ENCODE measurements at regions not wholly inside any gene's neighbourhood (a gene's known extent, or its start where the extent isn't known, plus 50 kb on each side); places are given as distances from the start of the nearest gene placed in this dataset.

DNA sequence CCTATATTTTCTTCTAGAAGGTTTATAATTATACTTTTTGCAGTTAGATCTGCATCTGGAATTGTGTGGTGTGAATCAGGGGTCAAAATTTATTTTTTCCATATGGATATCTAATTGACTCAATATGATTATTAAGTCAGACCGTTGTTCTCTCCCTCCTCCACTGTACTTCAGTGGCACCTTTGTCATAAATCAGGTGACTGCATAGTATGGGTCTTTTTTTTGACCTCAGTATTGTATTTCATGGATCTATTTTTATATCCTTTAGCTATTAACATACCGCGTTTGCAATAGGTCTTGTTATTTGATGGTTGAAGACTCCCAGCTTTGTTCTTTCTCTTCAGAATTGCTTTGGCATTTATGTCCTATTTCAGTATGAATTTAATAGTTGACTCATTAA, 107.4 kb downstream of the BOD1 start:
- no peaks in the 10 kb centered on the region for H4K20me1 ChIP-seq (replicated peaks in 1 of 2; ENCODE audit: control insufficient read depth in 1 of 2, insufficient read depth in 2 of 2, low read length in 2 of 2)
- no peak overlapping the region for H4K91ac ChIP-seq (replicated peaks; ENCODE audit: insufficient read length, low read length)
- no peak overlapping the region for H3K4me3 ChIP-seq (ENCODE audit: extremely low read depth in 1 of 4, insufficient read depth in 2 of 4, low read depth in 3 of 4, low read length in 4 of 4)
- no peak overlapping the region for H2BK120ac ChIP-seq (replicated peaks; ENCODE audit: low read depth, low read length)
- 92% methylated on average over 3 of the region's 3 CpGs; no CpG with 5 or more reads in 1 of the 2 experiments for WGBS, 2 experiments (ENCODE audit: extremely low coverage in 1 of 2, insufficient coverage in 1 of 2, insufficient read length in 1 of 2, insufficient replicate concordance in 2 of 2, low coverage in 1 of 2, low lambda C conversion rate in 2 of 2, missing lambda C conversion rate in 1 of 2)
- no peaks in the 10 kb centered on the region for H3K79me2 ChIP-seq (ENCODE audit: control insufficient read depth in 1 of 2, insufficient read depth in 2 of 2, low read length in 2 of 2)
- H4K8ac ChIP-seq (ENCODE audit: extremely low read depth, insufficient read depth, low read length): no peak overlapping the region
- FAIRE-seq (no peak), DNase-seq (ENCODE audit: low read depth in 1 of 2, low spot score in 2 of 2) (no peak)
- 0 out of 7 replicates have a peak, but pooled peaks cover 0 to 3% (median 0%) of the 10 kb centered on the region in 4 experiments for H3K4me1 ChIP-seq (replicated peaks in 1 of 4; ENCODE audit: control insufficient read depth in 3 of 4, insufficient read depth in 4 of 4, low read length in 3 of 4)
- no peak overlapping the region for H2BK5ac ChIP-seq (ENCODE audit: low read depth, low read length)
- no peak overlapping the region for H3K14ac ChIP-seq (ENCODE audit: insufficient read length)
- no peak overlapping the region for H3K4me2 ChIP-seq (ENCODE audit: insufficient read depth in 1 of 2, low read depth in 2 of 2, low read length in 2 of 2)
- no peak overlapping the region for H3K23ac ChIP-seq (ENCODE audit: insufficient read length)
- H2AFZ ChIP-seq (ENCODE audit: low read length): no peak overlapping the region
- TF ChIP-seq YY1 (IDR thresholded peaks at IDR 0.05; ENCODE audit: low read depth, low read length) (no peak), SP1 (IDR thresholded peaks at IDR 0.05; ENCODE audit: low read depth, low read length) (no peak), CEBPB (IDR thresholded peaks at IDR 0.05; ENCODE audit: low read depth, low read length) (no peak), CBX5 (IDR thresholded peaks at IDR 0.05; ENCODE audit: low read depth, low read length) (no peak), SIX5 (IDR thresholded peaks at IDR 0.05; ENCODE audit: low read depth, low read length) (no peak), POU5F1 (IDR thresholded peaks at IDR 0.05; ENCODE audit: low read depth, low read length) (no peak), TAF1 (IDR thresholded peaks at IDR 0.05; ENCODE audit: low read depth, low read length) (no peak), CHD2 (IDR thresholded peaks at IDR 0.05; ENCODE audit: low read length) (no peak), SP2 (IDR thresholded peaks at IDR 0.05; ENCODE audit: low read length) (no peak), KDM4A (IDR thresholded peaks at IDR 0.05; ENCODE audit: low read depth, low read length, severe bottlenecking) (no peak), FOSL1 (IDR thresholded peaks at IDR 0.05; ENCODE audit: insufficient read depth, low read depth, low read length) (no peak), JUN (IDR thresholded peaks at IDR 0.05; ENCODE audit: low read depth, low read length) (no peak), HDAC2 (IDR thresholded peaks at IDR 0.05; ENCODE audit: borderline replicate concordance in 1 of 2, low read depth in 2 of 2, low read length in 2 of 2) (no peak), GTF2F1 (IDR thresholded peaks at IDR 0.05; ENCODE audit: borderline replicate concordance, low read depth, low read length) (no peak)
- TF ChIP-seq, protein P1, sequence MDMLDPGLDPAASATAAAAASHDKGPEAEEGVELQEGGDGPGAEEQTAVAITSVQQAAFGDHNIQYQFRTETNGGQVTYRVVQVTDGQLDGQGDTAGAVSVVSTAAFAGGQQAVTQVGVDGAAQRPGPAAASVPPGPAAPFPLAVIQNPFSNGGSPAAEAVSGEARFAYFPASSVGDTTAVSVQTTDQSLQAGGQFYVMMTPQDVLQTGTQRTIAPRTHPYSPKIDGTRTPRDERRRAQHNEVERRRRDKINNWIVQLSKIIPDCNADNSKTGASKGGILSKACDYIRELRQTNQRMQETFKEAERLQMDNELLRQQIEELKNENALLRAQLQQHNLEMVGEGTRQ (IDR thresholded peaks at IDR 0.05; ENCODE audit: low read length): no peak
- no peak overlapping the region for H2AK5ac ChIP-seq (ENCODE audit: low read depth, low read length)
- H2BK20ac ChIP-seq (ENCODE audit: low read length): no peak overlapping the region
- no peak overlapping the region for H3K27ac ChIP-seq (ENCODE audit: low read depth, low read length)
- no peak overlapping the region for H3K18ac ChIP-seq (ENCODE audit: extremely low read depth, low read length)
- H3K4ac ChIP-seq (replicated peaks; ENCODE audit: insufficient read length, low read depth, low read length): no peak overlapping the region
- H3K9ac ChIP-seq (replicated peaks in 1 of 4; ENCODE audit: extremely low read depth in 1 of 4, low read depth in 3 of 4, low read length in 3 of 4): no peak overlapping the region
- H3K36me3 ChIP-seq (ENCODE audit: control insufficient read depth in 2 of 4, insufficient read depth in 4 of 4, low read length in 3 of 4): no peaks in the 10 kb centered on the region
- H2BK15ac ChIP-seq (ENCODE audit: low read length): no peak overlapping the region
- H3K23me2 ChIP-seq (ENCODE audit: low read depth, low read length): no peaks in the 10 kb centered on the region
- CTCF ChIA-PET (ENCODE audit: partially characterized antibody): interaction anchor here (1.0 kb wide), 1 partner anchor 21 kb away, joined by 3 read pairs; no protein-coding TSS in a partner anchor
- no peak overlapping the region for H4K5ac ChIP-seq (ENCODE audit: insufficient read length, low read depth, low read length)
- H3K27me3 ChIP-seq (replicated peaks in 1 of 4; ENCODE audit: control insufficient read depth in 3 of 4, extremely low read depth in 1 of 4, insufficient read depth in 3 of 4, low read length in 3 of 4): no peaks in the 10 kb centered on the region
- H2BK12ac ChIP-seq (ENCODE audit: low read depth, low read length): no peak overlapping the region
- no peaks in the 10 kb centered on the region for H3K79me1 ChIP-seq (ENCODE audit: low read depth, low read length)
- no peaks in the 10 kb centered on the region for H3K9me3 ChIP-seq (ENCODE audit: insufficient read depth in 2 of 2, low read depth in 1 of 2, low read length in 1 of 2)
- H3K56ac ChIP-seq (replicated peaks; ENCODE audit: insufficient read length, low read depth, low read length): no peak overlapping the region
- POLR2A ChIA-PET (ENCODE audit: partially characterized antibody): no interaction called here

Measured in H1 (cell line).